Endodermal cell (in vitro differentiated cells): ENCODE measurements at regions not wholly inside any gene's neighbourhood (a gene's known extent, or its start where the extent isn't known, plus 50 kb on each side); places are given as distances from the start of the nearest gene placed in this dataset.
A peak's percentile ranks its signal among the peaks of the same experiment; 100 is the strongest.
"Not testable (repeated sequence)": the region's sequence is repeated elsewhere in the genome, so short reads cannot be mapped to it uniquely, and the experiment has no call there.

Source experiments
- DNase-seq: peaks from one replicate; pipeline ENCODE4 v3.0.0-alpha.2; 2017
- H3K27ac ChIP-seq: 2 replicates; pipeline ENCODE4 v1.5.1; 2013; ENCODE audit warnings: mild to moderate bottlenecking, low read depth, low read length, moderate library complexity
- H3K27me3 ChIP-seq: 2 replicates; pipeline ENCODE4 v1.6.1; 2013; ENCODE audit warnings: mild to moderate bottlenecking, low read length, moderate library complexity; ENCODE audit not compliant: insufficient read depth, control insufficient read depth, poor library complexity, severe bottlenecking
- H3K36me3 ChIP-seq: 2 replicates; pipeline ENCODE4 v1.7.0; 2013; ENCODE audit warnings: mild to moderate bottlenecking, low read length, moderate library complexity; ENCODE audit not compliant: control insufficient read depth, insufficient read depth
- H3K4me1 ChIP-seq: one replicate; pipeline ENCODE4 v1.7.0; 2013; ENCODE audit warnings: low read length; ENCODE audit not compliant: control insufficient read depth, insufficient read depth
- H3K4me3 ChIP-seq: 2 replicates; pipeline ENCODE4 v1.5.1; 2013; ENCODE audit warnings: mild to moderate bottlenecking, low read length, moderate library complexity
- H3K9ac ChIP-seq: 2 replicates; pipeline ENCODE4 v1.6.1; 2013; ENCODE audit warnings: mild to moderate bottlenecking, low read length, moderate library complexity; ENCODE audit not compliant: poor library complexity, severe bottlenecking; ENCODE audit errors: extremely low read depth
- H3K9me3 ChIP-seq: 2 replicates; pipeline ENCODE4 v1.6.1; 2013; ENCODE audit warnings: mild to moderate bottlenecking, low read length, moderate library complexity; ENCODE audit not compliant: control insufficient read depth
- H3K27ac Mint-ChIP-seq: 2 replicates; pipeline ENCODE4 v1.8.0; 2020; ENCODE audit warnings: mixed read lengths
- H3K27me3 Mint-ChIP-seq: 2 replicates; pipeline ENCODE4 v1.8.0; 2021; ENCODE audit warnings: mild to moderate bottlenecking, mixed read lengths; ENCODE audit not compliant: insufficient read depth
- H3K36me3 Mint-ChIP-seq: 2 replicates; pipeline ENCODE4 v1.8.0; 2020; ENCODE audit warnings: low read depth, mixed read lengths
- H3K4me1 Mint-ChIP-seq: 2 replicates; pipeline ENCODE4 v1.8.0; 2020; ENCODE audit warnings: mixed read lengths
- H3K4me3 Mint-ChIP-seq: 2 replicates; pipeline ENCODE4 v1.8.0; 2020; ENCODE audit warnings: mild to moderate bottlenecking, moderate library complexity, mixed read lengths
- H3K9me3 Mint-ChIP-seq: 2 replicates; pipeline ENCODE4 v1.8.0; 2020; ENCODE audit warnings: mild to moderate bottlenecking, mixed read lengths
- CTCF ChIP-seq: fragments of 200-600 bp; sonication (generic); conservative IDR thresholded peaks from 2 replicates; pipeline ENCODE4 v1.5.0; 2021; ENCODE audit warnings: antibody characterized with exemption, mild to moderate bottlenecking
- WGBS, 2 experiments: methylation state at CpG; one replicate each; pipeline versions ENCODE4 v1.1.5 to v1.1.7; 2013; ENCODE audit warnings: missing lambda C conversion rate in 2 of 2, mixed read lengths in 1 of 2; ENCODE audit not compliant: insufficient coverage in 1 of 2, insufficient read length in 1 of 2; 5-methylcytosine and 5-hydroxymethylcytosine counted together

- H3K4me1 Mint-ChIP-seq = no peaks in the 10 kb centered on the region
- no peaks in the 10 kb centered on the region for H3K27me3 Mint-ChIP-seq
- Histone ChIP-seq H3K4me3 (no peak overlapping the region), H3K27ac (no peak overlapping the region), H3K9me3 (no peaks in the 10 kb centered on the region), H3K36me3 (no peaks in the 10 kb centered on the region), H3K4me1 (no peaks in the 10 kb centered on the region), H3K27me3 (no peaks in the 10 kb centered on the region), H3K9ac (no peak overlapping the region)
- DNase-seq = no peak
- no peak for TF ChIP-seq CTCF
- 87% methylated on average over 2 of the region's 2 CpGs; no CpG with 5 or more reads in 1 of the 2 experiments for WGBS, 2 experiments
- no peak overlapping the region for H3K27ac Mint-ChIP-seq
- no peak overlapping the region for H3K4me3 Mint-ChIP-seq
- peaks cover 2% of the 10 kb centered on the region for H3K9me3 Mint-ChIP-seq
- H3K36me3 Mint-ChIP-seq = no peaks in the 10 kb centered on the region
Observed at GRCh38 chr2:184192649-184193048, 405.7 kb upstream of the ZNF804A start.

GRCh38 chr2:184197413-184197812 is 400.9 kb upstream of the ZNF804A start:
- Histone ChIP-seq H3K9me3 (no peaks in the 10 kb centered on the region), H3K9ac (no peak overlapping the region), H3K27me3 (no peaks in the 10 kb centered on the region), H3K4me1 (no peaks in the 10 kb centered on the region), H3K4me3 (no peak overlapping the region), H3K27ac (no peak overlapping the region), H3K36me3 (no peaks in the 10 kb centered on the region)
- TF ChIP-seq CTCF = no peak
- Mint-ChIP-seq H3K4me1 (peaks cover 2% of the 10 kb centered on the region), H3K27ac (no peak overlapping the region), H3K36me3 (no peaks in the 10 kb centered on the region), H3K9me3 (no peaks in the 10 kb centered on the region), H3K4me3 (no peak overlapping the region), H3K27me3 (no peaks in the 10 kb centered on the region)
- 56% methylated on average over 3 of the region's 5 CpGs; no CpG with 5 or more reads in 1 of the 2 experiments for WGBS, 2 experiments
- peak; percentile 46 for DNase-seq

- H3K27me3 ChIP-seq, H3K4me3 Mint-ChIP-seq, H3K9me3 Mint-ChIP-seq, H3K9me3 ChIP-seq, H3K27ac ChIP-seq, H3K27me3 Mint-ChIP-seq, H3K4me3 ChIP-seq, H3K36me3 ChIP-seq, H3K4me1 ChIP-seq, H3K36me3 Mint-ChIP-seq, H3K9ac ChIP-seq, H3K4me1 Mint-ChIP-seq: not testable (repeated sequence)
- peak; percentile 86 for DNase-seq
- WGBS, 2 experiments = 82 to 89% methylated on average over 5 of the region's 5 CpGs
- peak overlapping the region; percentile 79 for H3K27ac Mint-ChIP-seq
Observed at GRCh38 chr2:184198791-184199190, 399.5 kb upstream of the ZNF804A start.

- H3K27me3 Mint-ChIP-seq = no peaks in the 10 kb centered on the region
- H3K27ac Mint-ChIP-seq = peak overlapping the region; percentile 79
- 97% methylated on average over 4 of the region's 4 CpGs; no CpG with 5 or more reads in 1 of the 2 experiments for WGBS, 2 experiments
Observed at GRCh38 chr2:184199274-184199673, 399.1 kb upstream of the ZNF804A start.

More at GRCh38 chr2:184199274-184199673, 399.1 kb upstream of the ZNF804A start:
- no peaks in the 10 kb centered on the region for H3K9me3 ChIP-seq
- Mint-ChIP-seq H3K4me3 (no peak overlapping the region), H3K36me3 (no peaks in the 10 kb centered on the region), H3K9me3 (no peaks in the 10 kb centered on the region), H3K4me1 (peaks cover 2% of the 10 kb centered on the region)
- no peak for TF ChIP-seq CTCF
- DNase-seq = no peak
- H3K9ac ChIP-seq = no peak overlapping the region
- H3K4me3 ChIP-seq = no peak overlapping the region
- no peak overlapping the region for H3K27ac ChIP-seq
- no peaks in the 10 kb centered on the region for H3K27me3 ChIP-seq
- no peaks in the 10 kb centered on the region for H3K4me1 ChIP-seq
- H3K36me3 ChIP-seq = no peaks in the 10 kb centered on the region
